Muscle of leg (tissue), 3 donors: ENCODE measurements at regions not wholly inside any gene's neighbourhood (a gene's known extent, or its start where the extent isn't known, plus 50 kb on each side); places are given as distances from the start of the nearest gene placed in this dataset.
"Not testable (repeated sequence)": the region's sequence is repeated elsewhere in the genome, so short reads cannot be mapped to it uniquely, and the experiment has no call there.

Source experiments
- DNase-seq: peaks from one replicate; pipeline ENCODE4 v3.0.0; 2013
- H3K27ac ChIP-seq: one replicate; pipeline ENCODE4 v1.5.1; 2013; ENCODE audit warnings: mild to moderate bottlenecking, low read length, control low read depth
- H3K27me3 ChIP-seq: one replicate; pipeline ENCODE4 v1.6.1; 2013; ENCODE audit warnings: low read length; ENCODE audit not compliant: control insufficient read depth, insufficient read depth
- H3K36me3 ChIP-seq: one replicate; pipeline ENCODE4 v1.6.1; 2013; ENCODE audit warnings: low read length; ENCODE audit not compliant: control insufficient read depth, insufficient read depth
- H3K4me1 ChIP-seq: one replicate; pipeline ENCODE4 v1.6.1; 2013; ENCODE audit warnings: low read length; ENCODE audit not compliant: control insufficient read depth, insufficient read depth
- H3K4me3 ChIP-seq: one replicate; pipeline ENCODE4 v1.5.1; 2013; ENCODE audit warnings: low read length, control low read depth
- H3K9me3 ChIP-seq: replicated peaks from 2 replicates; pipeline ENCODE4 v1.6.1; 2013; ENCODE audit warnings: low read depth, low read length; ENCODE audit not compliant: control insufficient read depth
- WGBS: methylation state at CpG from one replicate; pipeline ENCODE4 v1.1.5; 2013; ENCODE audit warnings: missing lambda C conversion rate; ENCODE audit not compliant: insufficient coverage; 5-methylcytosine and 5-hydroxymethylcytosine counted together

- no peaks in the 10 kb centered on the region for H3K36me3 ChIP-seq
- no peaks in the 10 kb centered on the region for H3K4me1 ChIP-seq
- no peaks in the 10 kb centered on the region for H3K9me3 ChIP-seq
- DNase-seq, result no peak
- H3K27ac ChIP-seq, result no peak overlapping the region
- no peak overlapping the region for H3K4me3 ChIP-seq
- H3K27me3 ChIP-seq, result no peaks in the 10 kb centered on the region
- WGBS, result no CpG with 5 or more reads among the region's 2 CpGs
These were observed 1148.2 kb downstream of the FAM181B start for GRCh38 chr11:81585390-81585933.

DNA sequence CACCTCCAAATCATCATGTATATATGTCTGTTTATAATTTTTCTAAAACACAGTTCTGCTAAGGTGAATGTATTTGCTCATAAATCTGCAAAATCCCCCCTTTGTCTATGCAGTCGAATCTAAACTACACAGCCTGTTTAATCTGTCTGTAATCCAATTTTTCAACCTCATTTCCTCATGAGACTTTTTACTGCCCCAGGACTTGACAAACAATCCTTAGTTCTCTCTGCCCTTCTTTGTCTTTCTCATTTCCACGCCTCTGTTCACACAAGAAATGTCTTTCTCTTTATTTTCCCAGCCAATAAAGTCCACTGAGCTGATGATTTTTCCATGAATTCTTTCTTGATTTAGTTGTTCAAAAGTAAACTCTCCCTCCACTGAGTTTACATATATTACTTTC lies 1154.3 kb downstream of the FAM181B start:
- no peaks in the 10 kb centered on the region for H3K36me3 ChIP-seq
- 14% methylated on average over 1 of the region's 2 CpGs for WGBS
- no peak for DNase-seq
- no peaks in the 10 kb centered on the region for H3K9me3 ChIP-seq
- no peak overlapping the region for H3K4me3 ChIP-seq
- H3K27me3 ChIP-seq, result no peaks in the 10 kb centered on the region
- no peak overlapping the region for H3K27ac ChIP-seq
- H3K4me1 ChIP-seq, result no peaks in the 10 kb centered on the region

DNA sequence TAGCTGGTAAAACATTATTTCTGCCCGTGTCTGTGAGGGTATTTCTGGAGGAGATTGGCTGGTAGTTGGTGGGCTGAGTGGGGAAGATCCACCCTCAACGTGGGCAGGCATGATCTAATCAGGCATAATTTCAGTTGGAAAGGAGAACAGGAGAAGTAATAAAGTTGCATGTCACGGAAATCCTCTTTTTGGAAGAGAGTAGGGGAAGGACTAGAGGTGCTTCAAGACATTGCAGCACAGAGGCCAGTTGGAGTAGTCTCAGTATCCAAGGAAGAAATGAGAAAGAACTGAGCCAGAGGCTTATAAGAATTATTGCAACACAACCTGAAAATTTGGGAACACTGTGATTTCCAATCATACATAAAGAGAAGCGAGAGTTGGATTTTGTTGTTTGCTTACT lies 1155.1 kb downstream of the FAM181B start:
- H3K9me3 ChIP-seq, result no peaks in the 10 kb centered on the region
- H3K4me1 ChIP-seq, result no peaks in the 10 kb centered on the region
- H3K27ac ChIP-seq, result no peak overlapping the region
- no peak overlapping the region for H3K4me3 ChIP-seq
- 56% methylated on average over 3 of the region's 4 CpGs for WGBS
- H3K36me3 ChIP-seq, result no peaks in the 10 kb centered on the region
- H3K27me3 ChIP-seq, result no peaks in the 10 kb centered on the region
- DNase-seq, result no peak

- Histone ChIP-seq H3K9me3 (no peaks in the 10 kb centered on the region), H3K4me1 (no peaks in the 10 kb centered on the region), H3K4me3 (no peak overlapping the region), H3K27me3 (no peaks in the 10 kb centered on the region), H3K27ac (no peak overlapping the region), H3K36me3 (no peaks in the 10 kb centered on the region)
- no CpG with 5 or more reads among the region's 2 CpGs for whole genome bisulfite sequencing
- no peak for DNase-seq
These were observed 1159.4 kb downstream of the FAM181B start for GRCh38 chr11:81574301-81574700.

GRCh38 chr11:81573367-81573766 lies 1160.3 kb downstream of the FAM181B start:
- H3K36me3 ChIP-seq, result no peaks in the 10 kb centered on the region
- peak; percentile 2 for DNase-seq
- no peak overlapping the region for H3K4me3 ChIP-seq
- H3K27ac ChIP-seq, result no peak overlapping the region
- H3K9me3 ChIP-seq, result no peaks in the 10 kb centered on the region
- no CpG with 5 or more reads among the region's 1 CpG for WGBS
- H3K4me1 ChIP-seq, result no peaks in the 10 kb centered on the region
- H3K27me3 ChIP-seq, result no peaks in the 10 kb centered on the region

DNA sequence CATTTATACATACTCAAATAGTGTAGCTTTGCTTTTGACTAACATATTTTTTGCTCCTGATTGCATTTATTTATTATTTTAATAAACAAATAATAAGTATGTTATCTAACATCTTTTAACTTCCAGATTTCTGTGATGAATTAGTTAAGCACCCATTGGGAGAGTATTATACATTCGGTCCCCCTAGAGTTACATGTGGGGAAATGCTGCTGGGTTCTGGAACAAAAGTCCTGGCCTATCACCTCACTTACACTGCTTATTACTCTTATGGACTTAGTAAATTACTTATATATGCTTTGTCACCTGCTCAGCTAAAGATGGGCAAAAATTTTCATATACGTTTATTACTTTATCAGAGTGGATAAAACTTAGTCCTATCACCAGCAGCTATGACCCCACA lies 1163.0 kb downstream of the FAM181B start:
- Histone ChIP-seq H3K4me1 (no peaks in the 10 kb centered on the region), H3K4me3 (no peak overlapping the region), H3K36me3 (no peaks in the 10 kb centered on the region), H3K27ac (no peak overlapping the region), H3K9me3 (no peaks in the 10 kb centered on the region), H3K27me3 (no peaks in the 10 kb centered on the region)
- WGBS, result no CpG with 5 or more reads among the region's 2 CpGs
- no peak for DNase-seq

DNA sequence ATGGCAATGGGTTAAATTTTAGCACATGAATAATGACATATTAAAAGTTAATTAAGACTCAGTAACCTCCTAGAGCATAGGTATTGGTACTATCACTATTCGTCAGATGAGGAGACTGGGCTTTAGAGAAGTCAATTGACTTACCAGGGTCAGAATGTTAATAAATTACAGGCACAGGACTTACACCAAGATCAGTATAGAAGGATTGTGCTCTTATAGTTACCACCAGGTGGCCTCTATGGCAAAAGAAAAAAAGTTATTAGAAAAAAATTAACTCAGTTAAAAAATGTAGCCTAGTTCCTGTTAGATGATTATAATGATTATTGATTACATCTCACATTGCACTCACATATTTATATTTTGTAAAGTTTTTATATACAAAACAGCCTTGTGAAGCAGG lies 1163.7 kb downstream of the FAM181B start:
- no CpG with 5 or more reads among the region's 1 CpG for WGBS
- Histone ChIP-seq H3K9me3 (no peaks in the 10 kb centered on the region), H3K27me3 (no peaks in the 10 kb centered on the region), H3K4me1 (no peaks in the 10 kb centered on the region), H3K36me3 (no peaks in the 10 kb centered on the region), H3K27ac (no peak overlapping the region), H3K4me3 (no peak overlapping the region)
- DNase-seq, result no peak

GRCh38 chr11:81568918-81569317 lies 1164.7 kb downstream of the FAM181B start:
- Histone ChIP-seq H3K27ac (no peak overlapping the region), H3K4me3 (no peak overlapping the region), H3K36me3 (no peaks in the 10 kb centered on the region), H3K27me3 (no peaks in the 10 kb centered on the region), H3K4me1 (no peaks in the 10 kb centered on the region), H3K9me3 (no peaks in the 10 kb centered on the region)
- no peak for DNase-seq

DNA sequence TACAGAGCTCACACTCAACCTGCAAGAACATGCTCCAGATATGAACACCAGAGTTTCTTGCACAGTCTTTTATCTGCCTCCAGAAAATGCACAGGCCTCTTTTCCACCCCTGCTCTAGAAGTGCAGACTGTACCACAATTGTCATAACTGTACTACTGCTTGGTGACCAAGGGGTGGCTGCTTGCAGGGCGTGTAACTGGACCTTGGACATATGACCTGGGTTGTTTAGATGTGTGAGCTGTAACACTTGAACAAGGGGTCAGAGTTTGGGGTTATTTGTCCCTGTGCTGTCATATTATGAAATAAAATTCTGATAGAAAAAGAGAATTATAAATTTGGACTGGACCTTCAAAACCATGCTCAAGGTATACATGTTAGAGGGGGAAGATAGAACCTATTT lies 1185.5 kb downstream of the FAM181B start:
- no peak overlapping the region for H3K4me3 ChIP-seq
- no peaks in the 10 kb centered on the region for H3K9me3 ChIP-seq
- DNase-seq, result no peak
- no peaks in the 10 kb centered on the region for H3K4me1 ChIP-seq
- no peaks in the 10 kb centered on the region for H3K27me3 ChIP-seq
- WGBS, result 57% methylated on average over 1 of the region's 1 CpG
- H3K36me3 ChIP-seq, result no peaks in the 10 kb centered on the region
- no peak overlapping the region for H3K27ac ChIP-seq

GRCh38 chr11:81539806-81540205 lies 1193.9 kb downstream of the FAM181B start:
- H3K27ac ChIP-seq, H3K4me1 ChIP-seq, H3K36me3 ChIP-seq, DNase-seq, H3K4me3 ChIP-seq, H3K9me3 ChIP-seq, H3K27me3 ChIP-seq: not testable (repeated sequence)
- WGBS, result 93% methylated on average over 12 of the region's 12 CpGs

DNA sequence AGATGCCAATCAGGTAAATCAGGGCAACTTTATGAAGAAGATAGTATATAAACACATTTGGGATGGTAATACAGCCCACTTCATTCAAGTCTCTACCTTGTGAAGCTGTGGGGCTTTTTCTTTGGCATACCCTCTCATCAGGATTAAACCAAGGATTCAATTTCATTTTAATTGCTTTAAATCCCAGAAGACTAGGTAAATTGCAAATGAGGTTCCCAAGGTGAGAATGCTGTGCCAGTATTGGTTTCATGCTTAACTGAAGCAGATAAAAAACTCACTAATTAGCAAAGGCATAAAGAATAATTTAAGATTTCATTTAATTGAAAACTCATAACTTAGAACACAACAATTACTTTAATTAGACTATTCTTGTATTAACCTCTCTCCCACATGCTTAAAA lies 1218.1 kb downstream of the FAM181B start:
- no peaks in the 10 kb centered on the region for H3K27me3 ChIP-seq
- H3K4me1 ChIP-seq, result no peaks in the 10 kb centered on the region
- H3K36me3 ChIP-seq, result no peaks in the 10 kb centered on the region
- no peak overlapping the region for H3K27ac ChIP-seq
- no peak for DNase-seq
- H3K4me3 ChIP-seq, result no peak overlapping the region
- no peaks in the 10 kb centered on the region for H3K9me3 ChIP-seq
